NCI-H82 treated with DMSO at 0.1 percent for 48 hours (cell line): ENCODE measurements at regions not wholly inside any gene's neighbourhood (a gene's known extent, or its start where the extent isn't known, plus 50 kb on each side); places are given as distances from the start of the nearest gene placed in this dataset.

Experiments used
- DNase-seq: peaks from one replicate; lab custom pipeline; 2025; ENCODE audit not compliant: unreplicated experiment; lab: John Stamatoyannopoulos, UW

GRCh38 chr11:130638033-130638432, 189.6 kb downstream of the ADAMTS15 start:
- peak; percentile 27 for DNase-seq

GRCh38 chr11:130638624-130639023, 190.2 kb downstream of the ADAMTS15 start:
- no peak for DNase-seq

GRCh38 chr11:130639369-130639768, 190.9 kb downstream of the ADAMTS15 start:
- no peak for DNase-seq

GRCh38 chr11:130640526-130640925, 192.1 kb downstream of the ADAMTS15 start:
- DNase-seq, result no peak

- DNase-seq, result no peak
These were observed 193.4 kb downstream of the ADAMTS15 start for GRCh38 chr11:130641876-130642275.

- no peak for DNase-seq
These were observed 194.5 kb downstream of the ADAMTS15 start for GRCh38 chr11:130642994-130643393.

GRCh38 chr11:130644187-130644586, 195.7 kb downstream of the ADAMTS15 start:
- no peak for DNase-seq

GRCh38 chr11:130645164-130645842, 196.9 kb downstream of the ADAMTS15 start:
- no peak for DNase-seq

GRCh38 chr11:130645843-130646197, 197.4 kb downstream of the ADAMTS15 start:
- no peak for DNase-seq

GRCh38 chr11:130646881-130647280, 198.4 kb downstream of the ADAMTS15 start:
- DNase-seq, result no peak

GRCh38 chr11:130647371-130647770, 198.9 kb downstream of the ADAMTS15 start:
- no peak for DNase-seq

- DNase-seq, result no peak
These were observed 201.4 kb downstream of the ADAMTS15 start for GRCh38 chr11:130649801-130650200.

- DNase-seq, result no peak
These were observed 202.1 kb downstream of the ADAMTS15 start for GRCh38 chr11:130650456-130651030.

GRCh38 chr11:130651066-130651855, 202.8 kb downstream of the ADAMTS15 start:
- no peak for DNase-seq

GRCh38 chr11:130652671-130653335, 204.4 kb downstream of the ADAMTS15 start:
- no peak for DNase-seq

- DNase-seq, result peak; percentile 82
These were observed 205.6 kb downstream of the ADAMTS15 start for GRCh38 chr11:130653838-130654636.

GRCh38 chr11:130655300-130655699, 206.9 kb downstream of the ADAMTS15 start:
- peak; percentile 74 for DNase-seq

GRCh38 chr11:130666781-130667251, 218.4 kb downstream of the ADAMTS15 start:
- DNase-seq, result no peak

- no peak for DNase-seq
These were observed 220.3 kb downstream of the ADAMTS15 start for GRCh38 chr11:130668751-130669150.

GRCh38 chr11:130670200-130670599, 221.8 kb downstream of the ADAMTS15 start:
- no peak for DNase-seq
